Heart left ventricle (tissue), 13 donors: ENCODE measurements at regions not wholly inside any gene's neighbourhood (a gene's known extent, or its start where the extent isn't known, plus 50 kb on each side); places are given as distances from the start of the nearest gene placed in this dataset.

Experiments
- CTCF ChIP-seq, 12 donors: fragments of 200-600 bp; sonication (generic) in 4 of 12; IDR thresholded peaks; one replicate each; pipeline versions ENCODE4 v1.5.0 to v1.8.0; 2018 to 2022; ENCODE audit warnings: antibody characterized with exemption in 12 of 12, mild to moderate bottlenecking in 5 of 12
- POLR2A ChIP-seq, 2 donors: fragments of 450-650 bp; IDR thresholded peaks; one replicate each; pipeline ENCODE4 v1.6.1; 2017; ENCODE audit warnings: antibody characterized with exemption in 2 of 2, mild to moderate bottlenecking in 2 of 2, moderate library complexity in 2 of 2
- donor health status: ischemic (EF 13 %, LVEDD 7.1; RV severe dilation, severe dysfunction).
- donor health status: DM: no; HTN: yes; CAD: no.
- donor health status: DM: no; HTN: no; CAD: no.
- donor health status: ischemic (EF 25% LVEDD 6.9; RV normal size, moderate dysfunction).
- donor health status: ischemic (EF 25% LVEDD 5.7; RV mildly dilated, moderate dysfunction).
- donor health status: ischemic (EF 35%, LVEDD 5.7; RV mildly dilated, moderate dysfunction).
- donor health status: nonischemic (EF 11% LVEDD 7.7; RV severe dilation, severe dysfunction).
- donor health status: DM: yes; HTN: yes; CAD: no.
- donor health status: PGD.
- donor health status: ischemic (EF 29% LVEDD 5.4; RV normal size, mild dysfunction).
- donor health status: nonischemic (EF 23%, LVEDD 6.1; RV moderate dilation, normal function).

- TF ChIP-seq CTCF (IDR thresholded peaks at IDR 0.05) (no peak), POLR2A (IDR thresholded peaks at IDR 0.05) (no peak)
These were observed 212.7 kb downstream of the PTBP2 start for GRCh38 chr1:96934282-96934681.
